ENCODE measurements at regions not wholly inside any gene's neighbourhood (a gene's known extent, or its start where the extent isn't known, plus 50 kb on each side); places are given as distances from the start of the nearest gene placed in this dataset.
"Not testable (repeated sequence)": the region's sequence is repeated elsewhere in the genome, so short reads cannot be mapped to it uniquely, and the experiment has no call there.

GRCh38 chr18:14973421-14973820 lies 225.4 kb downstream of the ANKRD30B start:
- not testable (repeated sequence) for TF ChIP-seq SUZ12 (IDR thresholded peaks at IDR 0.05); LEF1 (IDR thresholded peaks at IDR 0.05; ENCODE audit: borderline replicate concordance); SP1 (IDR thresholded peaks at IDR 0.05); FOXM1 (IDR thresholded peaks at IDR 0.05; ENCODE audit: borderline replicate concordance); ZNF384 (IDR thresholded peaks at IDR 0.05); L3MBTL2 (conservative IDR thresholded peaks at IDR 0.05); TARDBP (IDR thresholded peaks at IDR 0.05); ELF4 (IDR thresholded peaks at IDR 0.05)
